ENCODE measurements at regions not wholly inside any gene's neighbourhood (a gene's known extent, or its start where the extent isn't known, plus 50 kb on each side); places are given as distances from the start of the nearest gene placed in this dataset.

DNA sequence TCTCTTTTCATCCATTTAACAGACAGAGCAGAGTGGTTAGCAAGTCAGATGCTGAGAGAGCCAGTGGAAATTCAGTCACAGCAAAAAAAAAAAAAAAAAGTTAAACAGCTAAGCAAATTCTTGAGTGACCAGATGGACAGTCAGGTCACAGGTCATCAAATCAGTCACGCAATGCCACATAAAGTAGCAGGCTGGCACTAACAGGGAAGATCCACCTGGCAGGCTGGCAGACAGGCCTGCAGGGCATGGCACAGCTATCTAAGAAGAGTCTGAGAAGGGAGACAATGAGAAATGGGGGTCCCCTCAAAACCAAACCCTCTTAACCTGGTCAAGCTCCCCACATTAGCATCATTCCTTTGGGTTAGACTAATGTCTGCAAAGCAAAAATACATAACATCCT is 371.9 kb downstream of the TTLL7 start:
- TF ChIP-seq EP300 (IDR thresholded peaks at IDR 0.05; ENCODE audit: low read depth) (no peak), POLR2A (IDR thresholded peaks at IDR 0.05) (no peak), POLR2AphosphoS5 (IDR thresholded peaks at IDR 0.05) (no peak)
- TF ChIP-seq, protein P1, sequence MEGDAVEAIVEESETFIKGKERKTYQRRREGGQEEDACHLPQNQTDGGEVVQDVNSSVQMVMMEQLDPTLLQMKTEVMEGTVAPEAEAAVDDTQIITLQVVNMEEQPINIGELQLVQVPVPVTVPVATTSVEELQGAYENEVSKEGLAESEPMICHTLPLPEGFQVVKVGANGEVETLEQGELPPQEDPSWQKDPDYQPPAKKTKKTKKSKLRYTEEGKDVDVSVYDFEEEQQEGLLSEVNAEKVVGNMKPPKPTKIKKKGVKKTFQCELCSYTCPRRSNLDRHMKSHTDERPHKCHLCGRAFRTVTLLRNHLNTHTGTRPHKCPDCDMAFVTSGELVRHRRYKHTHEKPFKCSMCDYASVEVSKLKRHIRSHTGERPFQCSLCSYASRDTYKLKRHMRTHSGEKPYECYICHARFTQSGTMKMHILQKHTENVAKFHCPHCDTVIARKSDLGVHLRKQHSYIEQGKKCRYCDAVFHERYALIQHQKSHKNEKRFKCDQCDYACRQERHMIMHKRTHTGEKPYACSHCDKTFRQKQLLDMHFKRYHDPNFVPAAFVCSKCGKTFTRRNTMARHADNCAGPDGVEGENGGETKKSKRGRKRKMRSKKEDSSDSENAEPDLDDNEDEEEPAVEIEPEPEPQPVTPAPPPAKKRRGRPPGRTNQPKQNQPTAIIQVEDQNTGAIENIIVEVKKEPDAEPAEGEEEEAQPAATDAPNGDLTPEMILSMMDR (IDR thresholded peaks at IDR 0.05), result no peak
